ENCODE measurements at regions not wholly inside any gene's neighbourhood (a gene's known extent, or its start where the extent isn't known, plus 50 kb on each side); places are given as distances from the start of the nearest gene placed in this dataset.

- no peak for TF ChIP-seq CTCF (IDR thresholded peaks at IDR 0.05)
- TF ChIP-seq POLR2AphosphoS5 (IDR thresholded peaks at IDR 0.05; ENCODE audit: low read depth, low read length): no peak
- no peak for TF ChIP-seq TCF7L2 (IDR thresholded peaks at IDR 0.05; ENCODE audit: low read depth, low read length)
These were observed 99.6 kb downstream of the SMIM20 start for GRCh38 chr4:26013629-26014028.

Data from Panc1 (cell line).